ENCODE measurements at regions not wholly inside any gene's neighbourhood (a gene's known extent, or its start where the extent isn't known, plus 50 kb on each side); places are given as distances from the start of the nearest gene placed in this dataset.

GRCh38 chr13:30042272-30042671, 191.9 kb upstream of the UBL3 start:
- no peaks in the 10 kb centered on the region for H3K9me3 Mint-ChIP-seq
- no peak overlapping the region for H3K27ac Mint-ChIP-seq
- H3K36me3 Mint-ChIP-seq: no peaks in the 10 kb centered on the region
- no peak overlapping the region for H3K4me3 Mint-ChIP-seq
- no peak for ATAC-seq (ENCODE audit: low read depth in 2 of 2)
- peaks cover 0 to 32% (median 20%) of the 10 kb centered on the region in 3 donors for H3K27me3 Mint-ChIP-seq
- no peak for DNase-seq
- peaks cover 0 to under 1% (median 0%) of the 10 kb centered on the region in 3 donors for H3K4me1 Mint-ChIP-seq

GRCh38 chr13:30039511-30039911, 189.1 kb upstream of the UBL3 start:
- no peak overlapping the region for H3K27ac Mint-ChIP-seq
- H3K9me3 Mint-ChIP-seq: no peaks in the 10 kb centered on the region
- peaks cover 0 to 34% (median 28%) of the 10 kb centered on the region in 3 donors for H3K27me3 Mint-ChIP-seq
- no peaks in the 10 kb centered on the region for H3K36me3 Mint-ChIP-seq
- ATAC-seq (ENCODE audit: low read depth in 2 of 2) (no peak), DNase-seq (no peak)
- no peak overlapping the region for H3K4me3 Mint-ChIP-seq
- H3K4me1 Mint-ChIP-seq: no peaks in the 10 kb centered on the region

- H3K9me3 Mint-ChIP-seq: no peaks in the 10 kb centered on the region
- DNase-seq (no peak), ATAC-seq (ENCODE audit: low read depth in 2 of 2) (no peak)
- H3K36me3 Mint-ChIP-seq: no peaks in the 10 kb centered on the region
- no peak overlapping the region for H3K4me3 Mint-ChIP-seq
- no peak overlapping the region for H3K27ac Mint-ChIP-seq
- H3K27me3 Mint-ChIP-seq: peaks cover 0 to 34% (median 28%) of the 10 kb centered on the region in 3 donors
- no peaks in the 10 kb centered on the region for H3K4me1 Mint-ChIP-seq
Measured at GRCh38 chr13:30038884-30039283, 188.5 kb upstream of the UBL3 start.

DNA sequence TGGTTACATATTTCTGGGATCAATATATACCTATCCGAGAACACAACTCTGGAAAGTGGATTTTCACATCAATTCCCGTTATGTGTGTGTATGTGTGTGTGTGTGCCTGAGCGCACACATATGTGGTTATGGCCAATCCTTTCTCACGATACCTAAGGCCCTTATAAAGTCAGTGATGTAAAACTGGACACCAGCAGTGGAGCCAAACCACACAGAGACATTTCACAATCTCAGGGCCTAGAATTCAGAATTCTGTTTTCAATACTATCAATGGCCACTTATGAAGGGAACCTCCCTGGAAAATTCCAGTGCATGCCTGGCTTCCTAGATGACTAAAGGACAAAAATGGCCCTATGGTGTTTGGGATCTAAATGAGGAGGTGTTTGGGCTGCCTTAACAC, 187.3 kb upstream of the UBL3 start:
- Mint-ChIP-seq H3K36me3 (no peaks in the 10 kb centered on the region), H3K4me1 (no peaks in the 10 kb centered on the region), H3K27ac (peak overlapping the region in 1 of 6 donors; percentile 37), H3K4me3 (no peak overlapping the region), H3K9me3 (no peaks in the 10 kb centered on the region), H3K27me3 (peaks cover 0 to 35% (median 34%) of the 10 kb centered on the region in 3 donors)
- ATAC-seq (ENCODE audit: low read depth in 2 of 2): no peak
- no peak for DNase-seq

DNA sequence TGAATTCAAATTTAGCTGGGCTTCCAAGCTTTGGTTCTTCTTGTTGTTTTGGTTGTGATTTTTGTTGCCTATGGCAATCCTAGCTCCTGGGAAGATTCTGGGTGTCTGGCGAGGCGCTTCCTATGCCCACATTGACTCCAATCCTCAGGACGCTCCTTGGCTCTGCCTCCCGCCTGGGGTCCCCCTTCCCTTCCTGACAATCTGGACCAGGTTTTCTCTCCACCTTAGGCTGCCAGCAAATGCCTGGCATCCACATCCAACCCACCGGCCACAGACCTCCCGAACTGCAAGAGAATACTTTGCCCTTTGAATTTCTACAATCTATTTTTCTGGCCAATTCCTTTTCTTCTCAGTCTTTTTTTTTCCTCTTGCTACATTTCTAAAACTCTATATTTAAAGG, 186.9 kb upstream of the UBL3 start:
- ATAC-seq (ENCODE audit: low read depth in 2 of 2) (no peak), DNase-seq (no peak)
- peaks cover 0 to 36% (median 34%) of the 10 kb centered on the region in 3 donors for H3K27me3 Mint-ChIP-seq
- peak overlapping the region in 1 of 6 donors; percentile 37 for H3K27ac Mint-ChIP-seq
- H3K9me3 Mint-ChIP-seq: no peaks in the 10 kb centered on the region
- H3K4me3 Mint-ChIP-seq: peak overlapping the region in 1 of 8 donors; percentile 82
- no peaks in the 10 kb centered on the region for H3K4me1 Mint-ChIP-seq
- no peaks in the 10 kb centered on the region for H3K36me3 Mint-ChIP-seq

GRCh38 chr13:30034458-30034795, 184.0 kb upstream of the UBL3 start:
- Mint-ChIP-seq H3K4me3 (no peak overlapping the region), H3K9me3 (no peaks in the 10 kb centered on the region), H3K4me1 (no peaks in the 10 kb centered on the region), H3K27me3 (peaks cover 0 to 19% (median 17%) of the 10 kb centered on the region in 3 donors), H3K27ac (no peak overlapping the region), H3K36me3 (no peaks in the 10 kb centered on the region)
- no peak for DNase-seq
- no peak for ATAC-seq (ENCODE audit: low read depth in 2 of 2)

GRCh38 chr13:30033681-30034457, 183.5 kb upstream of the UBL3 start:
- H3K4me3 Mint-ChIP-seq: no peak overlapping the region
- no peaks in the 10 kb centered on the region for H3K4me1 Mint-ChIP-seq
- DNase-seq (no peak), ATAC-seq (ENCODE audit: low read depth in 2 of 2) (no peak)
- no peaks in the 10 kb centered on the region for H3K36me3 Mint-ChIP-seq
- H3K27ac Mint-ChIP-seq: peak overlapping the region in 1 of 6 donors; percentile 6
- H3K27me3 Mint-ChIP-seq: peaks cover 0 to 17% (median 14%) of the 10 kb centered on the region in 3 donors
- no peaks in the 10 kb centered on the region for H3K9me3 Mint-ChIP-seq

- peaks cover 2 to 17% (median 4%) of the 10 kb centered on the region in 3 donors for H3K27me3 Mint-ChIP-seq
- no peaks in the 10 kb centered on the region for H3K4me1 Mint-ChIP-seq
- DNase-seq: no peak
- no peak for ATAC-seq (ENCODE audit: low read depth in 2 of 2)
- H3K36me3 Mint-ChIP-seq: no peaks in the 10 kb centered on the region
- H3K9me3 Mint-ChIP-seq: no peaks in the 10 kb centered on the region
- no peak overlapping the region for H3K27ac Mint-ChIP-seq
- no peak overlapping the region for H3K4me3 Mint-ChIP-seq
Measured at GRCh38 chr13:30032263-30032662, 181.8 kb upstream of the UBL3 start.

- DNase-seq (no peak), ATAC-seq (ENCODE audit: low read depth in 2 of 2) (no peak)
- Mint-ChIP-seq H3K9me3 (no peaks in the 10 kb centered on the region), H3K4me3 (no peak overlapping the region), H3K4me1 (no peaks in the 10 kb centered on the region), H3K36me3 (no peaks in the 10 kb centered on the region), H3K27me3 (peaks cover 0 to 17% (median 4%) of the 10 kb centered on the region in 3 donors), H3K27ac (peak overlapping the region in 1 of 6 donors; percentile 79)
Measured at GRCh38 chr13:30031488-30031887, 181.1 kb upstream of the UBL3 start.

DNA sequence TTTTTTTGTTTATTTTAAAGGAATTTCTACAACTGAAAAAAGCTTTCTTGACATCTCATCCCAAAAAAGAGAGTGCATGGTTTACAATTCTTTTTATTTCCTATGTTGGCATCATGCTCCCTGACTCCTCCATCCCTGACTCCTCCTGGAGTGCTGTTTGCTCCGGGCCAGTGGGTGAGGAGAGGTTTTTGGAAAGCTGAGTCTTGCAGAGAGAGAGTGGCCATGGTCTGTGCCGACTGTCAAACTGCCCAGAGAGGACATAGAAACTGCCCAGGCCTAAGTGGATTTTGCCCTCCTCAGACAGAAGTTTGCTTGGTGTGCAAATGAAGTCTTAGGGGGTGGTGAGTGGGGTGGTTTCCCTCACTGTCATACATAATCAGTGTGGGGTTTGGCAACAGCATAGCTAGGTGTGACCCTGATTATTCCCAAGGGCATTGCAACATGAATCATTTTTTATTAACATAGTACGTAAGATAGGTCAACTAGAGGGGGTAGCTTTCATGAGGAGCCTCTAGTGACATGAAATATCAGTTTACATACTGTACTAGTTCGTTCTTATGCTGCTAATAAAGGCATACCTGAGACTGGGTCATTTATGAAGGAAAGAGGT, 179.8 kb upstream of the UBL3 start:
- ATAC-seq (ENCODE audit: low read depth in 2 of 2) (no peak), DNase-seq (no peak)
- H3K27ac Mint-ChIP-seq: no peak overlapping the region
- H3K4me1 Mint-ChIP-seq: no peaks in the 10 kb centered on the region
- no peak overlapping the region for H3K4me3 Mint-ChIP-seq
- no peaks in the 10 kb centered on the region for H3K36me3 Mint-ChIP-seq
- peaks cover 0 to 9% (median 4%) of the 10 kb centered on the region in 3 donors for H3K27me3 Mint-ChIP-seq
- H3K9me3 Mint-ChIP-seq: no peaks in the 10 kb centered on the region

GRCh38 chr13:30027569-30028455, 177.4 kb upstream of the UBL3 start:
- no peak for DNase-seq
- no peaks in the 10 kb centered on the region for H3K36me3 Mint-ChIP-seq
- H3K4me3 Mint-ChIP-seq: no peak overlapping the region
- no peaks in the 10 kb centered on the region for H3K4me1 Mint-ChIP-seq
- H3K9me3 Mint-ChIP-seq: no peaks in the 10 kb centered on the region
- H3K27me3 Mint-ChIP-seq: peaks cover 0 to 4% (median 2%) of the 10 kb centered on the region in 3 donors
- peak overlapping the region in 1 of 6 donors; percentile 34 for H3K27ac Mint-ChIP-seq
- no peak for ATAC-seq (ENCODE audit: low read depth in 2 of 2)

DNA sequence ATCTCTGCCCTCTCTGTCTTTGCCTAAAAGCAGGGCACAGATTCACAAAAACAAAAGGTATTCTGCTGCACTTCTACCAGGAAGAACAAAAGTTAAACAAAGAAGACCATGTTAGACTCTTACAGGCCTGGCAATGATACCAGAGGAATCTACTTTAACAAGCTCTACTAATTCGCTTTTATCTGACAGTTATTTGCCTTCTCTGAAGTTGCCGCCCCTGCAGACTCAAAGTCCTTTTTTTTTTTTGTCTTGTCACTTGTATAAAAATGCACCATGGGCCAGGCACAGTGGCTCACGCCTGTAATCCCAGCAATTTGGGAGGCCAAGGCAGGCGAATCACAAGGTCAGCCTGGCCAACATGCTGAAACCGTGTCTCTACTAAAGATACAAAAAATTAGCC, 176.5 kb upstream of the UBL3 start:
- Mint-ChIP-seq H3K4me1 (no peaks in the 10 kb centered on the region), H3K27me3 (peaks cover 0 to 4% (median 0%) of the 10 kb centered on the region in 3 donors), H3K27ac (no peak overlapping the region), H3K36me3 (no peaks in the 10 kb centered on the region), H3K9me3 (no peaks in the 10 kb centered on the region), H3K4me3 (no peak overlapping the region)
- ATAC-seq (ENCODE audit: low read depth in 2 of 2) (no peak), DNase-seq (no peak)

DNA sequence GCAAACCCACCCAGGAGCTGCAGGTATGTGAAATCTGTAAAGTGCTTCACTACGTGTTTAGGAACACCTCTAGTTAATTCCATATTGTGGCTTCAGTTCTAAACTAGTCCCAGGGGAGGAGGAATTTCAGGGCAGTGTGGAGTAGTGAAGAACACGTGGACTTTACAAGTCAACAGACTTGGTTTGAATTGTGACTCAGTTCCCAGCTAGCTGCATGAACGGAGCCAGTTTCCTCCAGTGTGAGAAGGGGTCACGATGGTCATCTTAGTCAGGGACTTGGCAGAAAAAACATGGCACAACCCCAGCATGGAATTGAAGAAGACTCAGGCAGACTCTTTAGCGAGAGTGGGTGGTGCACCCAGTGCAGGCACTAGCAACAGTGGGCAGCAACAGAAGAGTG, 175.7 kb upstream of the UBL3 start:
- Mint-ChIP-seq H3K27ac (no peak overlapping the region), H3K4me1 (no peaks in the 10 kb centered on the region), H3K27me3 (peaks cover 0 to 4% (median 0%) of the 10 kb centered on the region in 3 donors), H3K9me3 (no peaks in the 10 kb centered on the region), H3K4me3 (no peak overlapping the region), H3K36me3 (no peaks in the 10 kb centered on the region)
- DNase-seq (no peak), ATAC-seq (ENCODE audit: low read depth in 2 of 2) (no peak)

Data from naive B cell (primary cell).